ENCODE measurements at regions not wholly inside any gene's neighbourhood (a gene's known extent, or its start where the extent isn't known, plus 50 kb on each side); places are given as distances from the start of the nearest gene placed in this dataset.

GRCh38 chr2:153766415-153766814 is 105.3 kb upstream of the GALNT13 start:
- TF ChIP-seq POLR2A (IDR thresholded peaks at IDR 0.05; ENCODE audit: low read length), result no peak
- no peak for TF ChIP-seq GATA1 (IDR thresholded peaks at IDR 0.05; ENCODE audit: low read depth, low read length)
